GM23338 (cell line): ENCODE measurements at regions not wholly inside any gene's neighbourhood (a gene's known extent, or its start where the extent isn't known, plus 50 kb on each side); places are given as distances from the start of the nearest gene placed in this dataset.

Experiments used
- ATAC-seq: fragments of 200-7000 bp; cut with Tn5 transposase; 3 replicates; pipeline ENCODE4 v1.9.1; 2020
- DNase-seq: peaks from one replicate; pipeline ENCODE4 v3.0.0-alpha.2; 2015; ENCODE audit warnings: low spot score
- H2AFZ ChIP-seq: fragments of 200-600 bp; sonication (generic); 2 replicates; pipeline ENCODE4 v1.8.0; 2016; ENCODE audit warnings: antibody characterized with exemption, mild to moderate bottlenecking, moderate library complexity
- H3F3A ChIP-seq: fragments of 200-600 bp; sonication (generic); replicated peaks from 2 replicates; pipeline ENCODE4 v1.8.0; 2017; ENCODE audit warnings: antibody characterized with exemption, mixed run types, low read depth
- H3K27ac ChIP-seq: fragments of 200-600 bp; sonication (generic); 2 replicates; pipeline ENCODE4 v1.6.1; 2016; ENCODE audit warnings: low read depth
- H3K27me3 ChIP-seq: fragments of 200-600 bp; sonication (generic); 2 replicates; pipeline ENCODE4 v1.8.0; 2016; ENCODE audit warnings: mild to moderate bottlenecking, mixed run types, moderate library complexity; ENCODE audit not compliant: insufficient read depth
- H3K36me3 ChIP-seq: fragments of 200-600 bp; sonication (generic); 2 replicates; pipeline ENCODE4 v1.8.0; 2016; ENCODE audit warnings: mild to moderate bottlenecking; ENCODE audit not compliant: insufficient read depth
- H3K4me1 ChIP-seq: fragments of 200-600 bp; sonication (generic); 2 replicates; pipeline ENCODE4 v1.8.0; 2016; ENCODE audit warnings: mild to moderate bottlenecking, moderate library complexity; ENCODE audit not compliant: insufficient read depth
- H3K4me2 ChIP-seq: fragments of 200-600 bp; sonication (generic); 2 replicates; pipeline ENCODE4 v1.7.1; 2017; ENCODE audit warnings: mixed run types
- H3K4me3 ChIP-seq: fragments of 200-600 bp; sonication (generic); 2 replicates; pipeline ENCODE4 v1.6.1; 2016; ENCODE audit warnings: mixed run types
- H3K79me2 ChIP-seq: fragments of 200-600 bp; sonication (generic); replicated peaks from 2 replicates; pipeline ENCODE4 v1.8.0; 2017; ENCODE audit warnings: mild to moderate bottlenecking; ENCODE audit not compliant: insufficient read depth
- H3K9me2 ChIP-seq: fragments of 200-600 bp; sonication (generic); 2 replicates; pipeline ENCODE4 v1.8.0; 2017; ENCODE audit not compliant: insufficient read depth
- H4K20me1 ChIP-seq: fragments of 200-600 bp; sonication (generic); replicated peaks from 2 replicates; pipeline ENCODE4 v1.8.0; 2017; ENCODE audit warnings: mild to moderate bottlenecking; ENCODE audit not compliant: insufficient read depth
- H3K27ac Mint-ChIP-seq: 2 replicates; pipeline ENCODE4 v1.8.0; 2020; ENCODE audit warnings: inconsistent platforms, mild to moderate bottlenecking, moderate library complexity, mixed read lengths
- H3K27me3 Mint-ChIP-seq: 3 replicates; pipeline ENCODE4 v1.8.0; 2022; ENCODE audit warnings: low read depth, mild to moderate bottlenecking, moderate library complexity, mixed read lengths, inconsistent platforms; ENCODE audit not compliant: insufficient read depth, poor library complexity
- H3K36me3 Mint-ChIP-seq: 3 replicates; pipeline ENCODE4 v1.8.0; 2021; ENCODE audit warnings: low read depth, mild to moderate bottlenecking, inconsistent platforms, moderate library complexity, mixed read lengths
- H3K4me1 Mint-ChIP-seq: 3 replicates; pipeline ENCODE4 v1.8.0; 2020; ENCODE audit warnings: mild to moderate bottlenecking, inconsistent platforms, mixed read lengths
- H3K4me3 Mint-ChIP-seq: 3 replicates; pipeline ENCODE4 v1.8.0; 2021; ENCODE audit warnings: moderate library complexity, mild to moderate bottlenecking, inconsistent platforms, mixed read lengths
- H3K9me3 Mint-ChIP-seq: 3 replicates; pipeline ENCODE4 v1.8.0; 2020; ENCODE audit warnings: moderate library complexity, mild to moderate bottlenecking, inconsistent platforms, mixed read lengths
- CREB1 ChIP-seq: fragments of 250-450 bp; sonication (Bioruptor Pico); IDR thresholded peaks from 2 replicates; pipeline ENCODE4 v1.5.0; 2020; ENCODE audit warnings: low read depth, mild to moderate bottlenecking, moderate library complexity
- EZH2 ChIP-seq: fragments of 200-600 bp; sonication (generic); IDR thresholded peaks from one replicate; pipeline ENCODE4 v1.8.0; 2017; ENCODE audit warnings: antibody characterized with exemption, mild to moderate bottlenecking, low read depth; ENCODE audit not compliant: unreplicated experiment
- EZH2phosphoT487 ChIP-seq: fragments of 200-600 bp; sonication (generic); IDR thresholded peaks from one replicate; pipeline ENCODE4 v1.8.1; 2018; ENCODE audit warnings: antibody characterized with exemption; ENCODE audit not compliant: unreplicated experiment
- JUNB ChIP-seq: IDR thresholded peaks from one replicate; pipeline ENCODE4 v1.6.1; 2016; ENCODE audit warnings: antibody characterized with exemption; ENCODE audit not compliant: unreplicated experiment
- POLR2AphosphoS5 ChIP-seq: IDR thresholded peaks from 2 replicates; pipeline ENCODE4 v1.6.1; 2016; ENCODE audit warnings: antibody characterized with exemption, low read depth
- REST ChIP-seq: IDR thresholded peaks from one replicate; pipeline ENCODE4 v1.6.1; 2018; ENCODE audit warnings: antibody characterized with exemption; ENCODE audit not compliant: unreplicated experiment
- STAT1 ChIP-seq: IDR thresholded peaks from one replicate; pipeline ENCODE4 v1.6.1; 2016; ENCODE audit warnings: antibody characterized with exemption; ENCODE audit not compliant: unreplicated experiment
- ZNF114 ChIP-seq: fragments of 250-450 bp; sonication (Bioruptor Pico); IDR thresholded peaks from 2 replicates; pipeline ENCODE4 v1.5.0; 2020; ENCODE audit warnings: mild to moderate bottlenecking, moderate library complexity
- ZNF331 ChIP-seq: fragments of 250-450 bp; sonication (Bioruptor Pico); IDR thresholded peaks from 2 replicates; pipeline ENCODE4 v1.5.0; 2020; ENCODE audit warnings: low read depth, mild to moderate bottlenecking, moderate library complexity
- ZNF462 ChIP-seq: fragments of 250-450 bp; sonication (Bioruptor Pico); IDR thresholded peaks from 2 replicates; pipeline ENCODE4 v1.5.0; 2020; ENCODE audit warnings: mild to moderate bottlenecking, moderate library complexity
- TF ChIP-seq, protein P1 (sequence below): IDR thresholded peaks from 2 replicates; pipeline ENCODE4 v1.6.1; 2016; ENCODE audit warnings: antibody characterized with exemption
- TF ChIP-seq, protein P2 (sequence below), 2 experiments: fragments of 200-600 bp in 1 of 2; sonication (generic) in 1 of 2; conservative IDR thresholded peaks; 2 replicates each; pipeline versions ENCODE4 v1.5.1 to v1.6.1; 2016 to 2017; ENCODE audit warnings: antibody characterized with exemption in 2 of 2, low read depth in 2 of 2, mild to moderate bottlenecking in 2 of 2, moderate library complexity in 1 of 2

DNA sequence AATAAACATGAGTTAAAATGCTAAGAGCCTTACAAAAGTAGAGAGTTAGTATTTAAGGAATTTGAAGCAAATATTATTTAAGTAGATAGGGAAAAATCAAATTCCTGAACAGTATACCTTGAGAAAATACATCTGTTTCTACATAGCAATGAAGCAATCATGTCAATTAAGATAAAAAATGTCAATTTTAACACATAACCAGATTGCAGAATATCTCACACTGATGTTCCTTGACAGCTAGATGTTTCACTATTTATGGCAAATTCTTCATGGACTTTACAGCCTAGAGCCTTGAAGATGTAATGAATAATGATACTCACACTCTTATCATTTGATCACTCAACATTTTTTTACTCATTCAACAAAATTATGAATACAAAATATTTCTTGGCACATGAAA, 708.2 kb upstream of the PTPRD start (continued):
- TF ChIP-seq, protein P1, sequence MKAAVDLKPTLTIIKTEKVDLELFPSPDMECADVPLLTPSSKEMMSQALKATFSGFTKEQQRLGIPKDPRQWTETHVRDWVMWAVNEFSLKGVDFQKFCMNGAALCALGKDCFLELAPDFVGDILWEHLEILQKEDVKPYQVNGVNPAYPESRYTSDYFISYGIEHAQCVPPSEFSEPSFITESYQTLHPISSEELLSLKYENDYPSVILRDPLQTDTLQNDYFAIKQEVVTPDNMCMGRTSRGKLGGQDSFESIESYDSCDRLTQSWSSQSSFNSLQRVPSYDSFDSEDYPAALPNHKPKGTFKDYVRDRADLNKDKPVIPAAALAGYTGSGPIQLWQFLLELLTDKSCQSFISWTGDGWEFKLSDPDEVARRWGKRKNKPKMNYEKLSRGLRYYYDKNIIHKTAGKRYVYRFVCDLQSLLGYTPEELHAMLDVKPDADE: no peak

DNA sequence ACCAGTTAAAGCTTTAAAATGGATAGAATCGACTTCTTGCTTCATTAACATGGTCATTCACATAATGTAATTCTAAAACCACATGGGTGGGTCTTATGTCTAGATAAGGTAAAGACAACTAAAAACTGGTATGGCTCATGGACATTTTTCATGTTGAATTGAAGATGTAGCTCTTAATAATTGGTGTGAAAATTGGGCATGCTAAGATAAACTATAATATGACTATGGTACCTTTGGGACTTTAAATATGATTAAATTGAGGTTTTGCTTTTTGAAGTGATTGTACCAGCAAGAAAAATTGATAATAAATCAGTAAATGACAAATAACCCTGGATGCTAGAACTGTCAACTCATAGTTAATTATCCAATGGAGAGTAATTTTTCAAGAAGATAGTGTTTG, 710.7 kb upstream of the PTPRD start:
- DNase-seq: no peak
- H3K36me3 ChIP-seq: no peaks in the 10 kb centered on the region
- ATAC-seq: no peak
- H3K27me3 Mint-ChIP-seq: no peaks in the 10 kb centered on the region
- no peaks in the 10 kb centered on the region for H3K27me3 ChIP-seq
- H3K27ac Mint-ChIP-seq: no peak overlapping the region
- no peaks in the 10 kb centered on the region for H3F3A ChIP-seq
- no peaks in the 10 kb centered on the region for H3K4me1 ChIP-seq
- no peaks in the 10 kb centered on the region for H3K36me3 Mint-ChIP-seq
- no peaks in the 10 kb centered on the region for H3K79me2 ChIP-seq
- no peak overlapping the region for H3K4me2 ChIP-seq
- TF ChIP-seq EZH2: no peak
- no peak for TF ChIP-seq POLR2AphosphoS5
- no peak for TF ChIP-seq REST
- TF ChIP-seq ZNF331: no peak
- TF ChIP-seq, protein P1: no peak
- no peak for TF ChIP-seq EZH2phosphoT487
- no peak for TF ChIP-seq STAT1
- TF ChIP-seq, protein P2, sequence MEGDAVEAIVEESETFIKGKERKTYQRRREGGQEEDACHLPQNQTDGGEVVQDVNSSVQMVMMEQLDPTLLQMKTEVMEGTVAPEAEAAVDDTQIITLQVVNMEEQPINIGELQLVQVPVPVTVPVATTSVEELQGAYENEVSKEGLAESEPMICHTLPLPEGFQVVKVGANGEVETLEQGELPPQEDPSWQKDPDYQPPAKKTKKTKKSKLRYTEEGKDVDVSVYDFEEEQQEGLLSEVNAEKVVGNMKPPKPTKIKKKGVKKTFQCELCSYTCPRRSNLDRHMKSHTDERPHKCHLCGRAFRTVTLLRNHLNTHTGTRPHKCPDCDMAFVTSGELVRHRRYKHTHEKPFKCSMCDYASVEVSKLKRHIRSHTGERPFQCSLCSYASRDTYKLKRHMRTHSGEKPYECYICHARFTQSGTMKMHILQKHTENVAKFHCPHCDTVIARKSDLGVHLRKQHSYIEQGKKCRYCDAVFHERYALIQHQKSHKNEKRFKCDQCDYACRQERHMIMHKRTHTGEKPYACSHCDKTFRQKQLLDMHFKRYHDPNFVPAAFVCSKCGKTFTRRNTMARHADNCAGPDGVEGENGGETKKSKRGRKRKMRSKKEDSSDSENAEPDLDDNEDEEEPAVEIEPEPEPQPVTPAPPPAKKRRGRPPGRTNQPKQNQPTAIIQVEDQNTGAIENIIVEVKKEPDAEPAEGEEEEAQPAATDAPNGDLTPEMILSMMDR (conservative IDR thresholded peaks at IDR 0.05; ENCODE audit: low read depth in 2 of 2): no peak
- TF ChIP-seq ZNF462 (CRISPR knock-in tag): no peak
- no peak for TF ChIP-seq CREB1 (CRISPR knock-in tag)
- TF ChIP-seq ZNF114 (CRISPR knock-in tag): no peak
- no peak for TF ChIP-seq JUNB
- no peaks in the 10 kb centered on the region for H3K9me3 Mint-ChIP-seq
- no peak overlapping the region for H2AFZ ChIP-seq
- no peak overlapping the region for H3K4me3 Mint-ChIP-seq
- no peak overlapping the region for H3K27ac ChIP-seq
- no peaks in the 10 kb centered on the region for H4K20me1 ChIP-seq
- H3K9me2 ChIP-seq: no peaks in the 10 kb centered on the region
- no peaks in the 10 kb centered on the region for H3K4me1 Mint-ChIP-seq
- no peak overlapping the region for H3K4me3 ChIP-seq
